ENCODE measurements at regions not wholly inside any gene's neighbourhood (a gene's known extent, or its start where the extent isn't known, plus 50 kb on each side); places are given as distances from the start of the nearest gene placed in this dataset.
"Not testable (repeated sequence)": the region's sequence is repeated elsewhere in the genome, so short reads cannot be mapped to it uniquely, and the experiment has no call there.

DNA sequence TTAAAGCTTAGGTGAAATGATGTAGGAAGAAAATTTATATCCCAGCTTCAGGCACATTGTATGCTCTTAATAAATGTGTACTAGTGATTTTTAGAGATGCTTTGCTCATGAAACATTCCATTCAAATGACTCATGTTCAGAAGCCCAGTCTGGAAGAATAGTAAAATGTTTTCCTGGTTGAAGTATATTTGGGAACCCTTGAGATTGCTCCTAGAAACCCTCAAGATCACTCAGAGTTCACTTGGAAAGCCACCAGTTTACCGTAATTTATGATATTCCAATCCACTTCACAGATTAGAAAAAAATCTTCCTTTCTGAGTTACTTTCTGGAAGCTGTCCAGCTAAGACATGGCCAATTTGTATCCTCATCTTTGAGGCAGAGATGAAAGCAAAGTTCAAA is 186.4 kb downstream of the SYT10 start:
- in situ Hi-C loops (cut with HindIII; ENCODE audit: low pct_unique_long_range_greater_than_20kb, low sequenced_read_pairs), result no loop called here
- DNase-seq (ENCODE audit: low read depth in 1 of 2, low spot score in 1 of 2), result no peak
- no peak for TF ChIP-seq JUND (IDR thresholded peaks at IDR 0.05; ENCODE audit: low read depth)

DNA sequence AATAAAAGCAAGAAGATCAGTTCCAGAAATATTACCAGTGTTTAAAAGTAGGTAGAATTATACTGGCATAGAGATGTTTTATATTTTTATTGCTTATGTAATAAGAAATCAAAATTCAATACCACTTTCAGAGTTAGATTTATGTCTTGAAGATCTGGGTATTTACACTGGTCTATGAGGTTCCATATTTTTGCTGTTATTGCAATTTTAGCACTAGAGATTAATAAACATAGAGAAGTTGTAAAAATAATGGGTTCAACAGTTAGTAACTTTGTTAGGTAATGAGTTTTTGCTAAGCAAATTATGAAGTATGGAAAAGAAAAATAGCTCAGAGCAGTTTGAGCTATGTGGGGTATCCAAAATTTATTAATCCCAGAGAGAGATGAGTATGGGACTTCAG is 188.1 kb downstream of the SYT10 start:
- TF ChIP-seq JUND (IDR thresholded peaks at IDR 0.05; ENCODE audit: low read depth), result no peak
- no peak for DNase-seq (ENCODE audit: low read depth in 1 of 2, low spot score in 1 of 2)
- in situ Hi-C loops (cut with HindIII; ENCODE audit: low pct_unique_long_range_greater_than_20kb, low sequenced_read_pairs), result no loop called here

DNA sequence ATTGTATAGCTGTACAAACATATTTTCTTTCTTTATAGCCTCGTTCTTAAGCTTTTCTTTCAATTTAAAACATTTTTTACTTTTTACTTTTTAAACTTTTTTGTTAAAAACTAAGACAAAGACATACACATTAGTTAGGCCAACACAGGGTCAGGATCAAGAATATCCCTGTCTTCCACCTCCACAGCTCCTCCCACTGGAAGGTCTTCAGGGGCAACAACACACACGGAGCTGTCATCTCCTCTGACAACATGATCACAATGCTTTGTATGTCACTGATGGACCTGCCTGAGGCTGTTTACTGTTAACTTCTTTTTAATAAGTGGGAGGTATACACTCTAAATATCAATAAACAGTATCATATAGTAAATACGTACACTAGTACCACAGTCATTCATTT is 191.3 kb downstream of the SYT10 start:
- no peak for DNase-seq (ENCODE audit: low read depth in 1 of 2, low spot score in 1 of 2)
- TF ChIP-seq JUND (IDR thresholded peaks at IDR 0.05; ENCODE audit: low read depth), result no peak
- in situ Hi-C loops (cut with HindIII; ENCODE audit: low pct_unique_long_range_greater_than_20kb, low sequenced_read_pairs), result no loop called here

DNA sequence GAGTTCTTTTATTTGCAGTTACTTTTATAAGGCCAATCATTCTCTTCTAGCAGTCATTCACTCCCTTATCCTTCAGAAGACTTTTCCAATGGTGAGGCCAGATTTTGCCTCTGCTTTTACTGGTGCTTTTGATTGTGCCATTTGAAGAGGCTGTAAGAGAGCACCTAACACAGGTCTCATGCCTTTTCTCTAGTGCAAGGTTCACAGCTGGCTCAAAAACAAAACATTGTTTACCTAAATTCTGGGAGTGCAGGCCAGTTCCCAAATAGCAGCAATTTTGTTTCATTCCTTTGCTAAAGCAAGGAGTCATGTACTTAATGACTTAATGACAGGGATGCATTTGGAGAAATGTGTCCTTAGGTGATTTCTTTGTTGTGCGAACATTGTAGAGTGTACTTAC is 192.0 kb downstream of the SYT10 start:
- in situ Hi-C loops (cut with HindIII; ENCODE audit: low pct_unique_long_range_greater_than_20kb, low sequenced_read_pairs), result no loop called here
- no peak for TF ChIP-seq JUND (IDR thresholded peaks at IDR 0.05; ENCODE audit: low read depth)
- no peak for DNase-seq (ENCODE audit: low read depth in 1 of 2, low spot score in 1 of 2)

DNA sequence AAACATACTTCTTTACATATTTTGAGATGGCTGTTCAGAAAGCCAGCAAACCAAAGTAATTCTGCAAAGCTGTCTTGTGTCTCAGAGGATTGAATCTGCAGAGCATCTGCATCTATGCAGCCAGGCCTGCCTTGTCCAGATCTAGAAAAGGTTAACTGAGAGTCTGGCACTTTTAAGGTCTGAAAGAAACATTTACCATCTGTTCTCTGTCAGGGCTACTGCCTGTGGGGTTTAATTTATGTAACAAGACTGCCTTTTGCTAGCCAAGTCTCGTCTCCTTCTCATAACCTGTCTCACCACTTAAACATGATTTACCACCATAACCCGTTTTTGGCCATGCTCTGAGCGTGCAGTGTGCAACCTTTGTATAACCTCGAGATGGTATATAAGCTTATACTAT is 194.2 kb downstream of the SYT10 start:
- no peak for TF ChIP-seq JUND (IDR thresholded peaks at IDR 0.05; ENCODE audit: low read depth)
- in situ Hi-C loops (cut with HindIII; ENCODE audit: low pct_unique_long_range_greater_than_20kb, low sequenced_read_pairs), result no loop called here
- DNase-seq (ENCODE audit: low read depth in 1 of 2, low spot score in 1 of 2), result peak in 1 of 2 experiments; percentile 24

DNA sequence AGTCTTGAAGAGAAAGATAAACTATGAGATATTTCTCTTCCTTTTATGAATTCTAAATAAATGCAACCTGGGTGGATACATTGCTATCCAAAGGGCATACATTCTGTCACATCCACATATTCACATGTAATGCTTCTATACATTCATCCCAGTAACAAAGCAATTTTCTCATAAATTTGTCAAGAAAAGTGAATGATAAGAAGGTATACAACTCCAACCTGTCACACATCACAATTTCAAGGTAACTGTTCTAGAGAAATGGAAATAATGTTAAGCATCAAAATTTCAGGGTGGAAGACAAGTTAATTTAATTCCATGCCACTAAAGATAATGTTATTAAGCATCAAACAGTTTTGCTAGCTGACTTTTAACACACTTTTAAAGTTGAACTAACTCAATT is 212.9 kb downstream of the SYT10 start:
- in situ Hi-C loops (cut with HindIII; ENCODE audit: low pct_unique_long_range_greater_than_20kb, low sequenced_read_pairs), result no loop called here
- DNase-seq (ENCODE audit: low read depth in 1 of 2, low spot score in 1 of 2), result no peak
- no peak for TF ChIP-seq JUND (IDR thresholded peaks at IDR 0.05; ENCODE audit: low read depth)

DNA sequence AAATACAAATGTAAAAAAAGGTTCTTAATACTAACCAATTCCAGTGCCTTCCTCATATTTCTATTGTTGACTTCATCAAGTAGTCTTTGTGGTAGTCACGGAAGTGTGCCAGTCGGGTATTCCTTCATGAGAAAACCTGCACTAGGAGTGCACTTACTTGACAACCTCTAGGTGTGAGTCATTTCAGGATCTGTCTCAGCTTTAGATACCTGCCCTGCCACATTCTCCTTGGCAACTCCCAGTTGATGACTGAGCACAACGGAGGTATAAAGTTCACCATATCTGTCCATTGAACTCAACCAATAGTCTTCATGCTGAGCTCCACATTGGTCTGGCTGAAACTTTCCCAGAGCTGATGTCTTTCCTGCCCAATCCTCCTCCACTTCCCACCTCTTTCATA is 215.7 kb downstream of the SYT10 start:
- TF ChIP-seq JUND (IDR thresholded peaks at IDR 0.05; ENCODE audit: low read depth), result no peak
- DNase-seq (ENCODE audit: low read depth in 1 of 2, low spot score in 1 of 2), result no peak
- in situ Hi-C loops (cut with HindIII; ENCODE audit: low pct_unique_long_range_greater_than_20kb, low sequenced_read_pairs), result no loop called here

DNA sequence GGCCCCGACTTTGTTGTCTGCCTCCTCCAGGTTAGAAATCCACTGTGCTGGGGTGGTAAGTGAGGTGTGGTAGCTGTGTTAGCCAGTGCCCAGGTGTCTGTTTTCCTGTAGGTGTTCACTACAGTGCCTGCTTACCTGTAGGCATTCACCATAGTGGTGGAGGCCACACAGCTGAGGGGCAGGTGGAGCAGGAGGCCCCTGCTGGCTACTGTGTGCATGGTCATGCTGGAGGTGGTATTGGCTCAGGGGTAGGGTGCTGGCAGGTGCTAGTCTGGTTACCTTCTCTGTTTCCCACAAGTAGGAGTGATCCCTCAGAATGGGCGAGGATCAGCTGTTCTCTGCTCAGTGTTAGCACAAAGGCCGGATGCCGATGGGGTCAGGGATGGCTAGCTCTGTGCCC is 217.3 kb downstream of the SYT10 start:
- in situ Hi-C loops (cut with HindIII; ENCODE audit: low pct_unique_long_range_greater_than_20kb, low sequenced_read_pairs), result no loop called here
- TF ChIP-seq JUND (IDR thresholded peaks at IDR 0.05; ENCODE audit: low read depth), result no peak
- DNase-seq (ENCODE audit: low read depth in 1 of 2, low spot score in 1 of 2), result no peak

DNA sequence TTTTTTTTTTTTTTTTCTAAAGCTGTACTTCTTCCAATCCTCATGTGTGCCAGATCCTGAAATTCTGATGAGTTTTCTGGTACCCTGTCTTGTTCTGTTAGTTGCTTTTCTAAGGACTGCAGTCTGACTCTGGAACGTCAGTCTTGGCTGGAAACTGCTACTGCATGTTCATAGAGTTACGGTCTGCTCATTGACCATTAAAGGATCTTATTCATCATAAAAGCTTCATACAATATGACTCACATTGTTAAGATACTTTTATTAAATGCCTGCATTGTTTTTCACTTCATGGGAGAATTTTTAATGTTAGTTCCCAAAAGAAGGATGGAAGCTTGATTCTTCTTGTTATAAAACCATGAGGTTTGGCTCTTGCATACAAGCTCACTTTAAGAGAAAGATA is 233.6 kb downstream of the SYT10 start:
- in situ Hi-C loops (cut with HindIII; ENCODE audit: low pct_unique_long_range_greater_than_20kb, low sequenced_read_pairs), result no loop called here
- TF ChIP-seq JUND (IDR thresholded peaks at IDR 0.05; ENCODE audit: low read depth), result no peak
- no peak for DNase-seq (ENCODE audit: low read depth in 1 of 2, low spot score in 1 of 2)

DNA sequence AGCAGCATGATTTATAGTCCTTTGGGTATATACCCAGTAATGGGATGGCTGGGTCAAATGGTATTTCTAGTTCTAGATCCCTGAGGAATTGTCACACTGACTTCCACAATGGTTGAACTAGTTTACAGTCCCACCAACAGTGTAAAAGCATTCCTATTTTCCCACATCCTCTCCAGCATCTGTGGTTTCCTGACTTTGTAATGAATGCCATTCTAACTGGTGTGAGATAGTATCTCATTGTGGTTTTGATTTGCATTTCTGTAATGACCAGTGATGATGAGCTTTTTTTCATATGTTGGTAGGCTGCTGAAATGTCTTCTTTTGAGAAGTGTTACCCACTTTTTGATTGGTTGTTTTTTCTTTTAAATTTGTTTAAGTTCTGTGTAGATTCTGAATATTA is 245.2 kb downstream of the SYT10 start:
- in situ Hi-C loops (cut with HindIII; ENCODE audit: low pct_unique_long_range_greater_than_20kb, low sequenced_read_pairs); DNase-seq (ENCODE audit: low read depth in 1 of 2, low spot score in 1 of 2): not testable (repeated sequence)

DNA sequence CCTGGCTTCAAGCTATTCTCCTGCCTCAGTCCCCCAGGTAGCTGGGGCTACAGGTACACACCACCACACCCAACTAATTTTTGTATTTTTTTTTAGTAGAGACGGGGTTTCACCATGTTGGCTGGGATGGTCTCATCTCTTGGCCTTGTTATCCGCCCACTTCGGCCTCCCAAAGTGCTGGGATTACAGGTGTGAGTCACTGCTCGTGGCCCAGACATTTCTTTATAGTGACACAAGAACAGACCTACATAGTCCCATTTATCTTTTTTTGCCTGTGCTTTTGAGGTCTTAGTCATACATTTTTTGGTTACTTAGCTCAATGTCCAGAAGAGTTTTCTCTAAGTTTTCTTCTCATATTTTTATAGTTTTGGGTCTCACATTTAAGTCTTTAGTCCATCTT is 247.4 kb downstream of the SYT10 start:
- no peak for DNase-seq (ENCODE audit: low read depth in 1 of 2, low spot score in 1 of 2)
- TF ChIP-seq JUND (IDR thresholded peaks at IDR 0.05; ENCODE audit: low read depth), result no peak
- in situ Hi-C loops (cut with HindIII; ENCODE audit: low pct_unique_long_range_greater_than_20kb, low sequenced_read_pairs), result no loop called here

DNA sequence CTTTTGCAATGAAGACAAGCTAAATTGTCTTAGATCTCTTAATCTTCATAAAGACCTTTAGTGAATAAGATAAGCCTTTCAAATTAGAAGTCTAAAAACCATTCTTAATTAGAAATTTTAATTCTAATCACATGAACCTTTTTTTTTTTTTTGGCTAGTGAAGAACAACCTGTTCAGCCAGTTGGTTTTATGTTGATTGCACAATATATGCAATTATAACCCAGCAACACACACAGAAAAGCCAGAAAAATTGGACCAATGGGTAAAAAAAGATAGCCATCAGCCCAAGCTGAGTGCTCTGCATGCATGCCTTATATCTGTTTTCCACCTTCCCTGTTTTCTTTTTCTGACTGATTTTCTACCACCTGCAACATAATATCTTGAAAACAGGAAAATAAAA is 252.2 kb downstream of the SYT10 start:
- no peak for TF ChIP-seq JUND (IDR thresholded peaks at IDR 0.05; ENCODE audit: low read depth)
- DNase-seq (ENCODE audit: low read depth in 1 of 2, low spot score in 1 of 2), result peak in 1 of 2 experiments; percentile 5
- in situ Hi-C loops (cut with HindIII; ENCODE audit: low pct_unique_long_range_greater_than_20kb, low sequenced_read_pairs), result no loop called here

DNA sequence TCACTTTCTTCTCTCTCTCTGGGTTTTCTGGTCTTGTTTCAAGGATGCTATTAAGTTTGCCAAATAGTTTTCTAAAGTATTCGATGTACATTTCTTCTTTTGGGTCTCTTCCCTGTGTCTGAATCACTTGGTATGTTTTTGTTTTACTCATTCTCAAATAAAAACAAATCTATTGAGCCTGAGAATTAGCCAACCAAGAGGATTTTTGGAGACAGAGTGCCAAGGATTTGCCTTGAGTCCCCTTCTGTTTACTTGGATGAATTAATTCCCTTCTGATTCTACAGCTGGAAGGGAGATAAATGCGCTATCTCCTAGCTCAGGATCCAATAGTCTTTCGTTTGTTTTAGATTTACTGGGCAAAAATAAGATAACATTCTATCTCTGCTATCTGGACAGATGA is 255.5 kb downstream of the SYT10 start:
- TF ChIP-seq JUND (IDR thresholded peaks at IDR 0.05; ENCODE audit: low read depth), result no peak
- no peak for DNase-seq (ENCODE audit: low read depth in 1 of 2, low spot score in 1 of 2)
- in situ Hi-C loops (cut with HindIII; ENCODE audit: low pct_unique_long_range_greater_than_20kb, low sequenced_read_pairs), result no loop called here

DNA sequence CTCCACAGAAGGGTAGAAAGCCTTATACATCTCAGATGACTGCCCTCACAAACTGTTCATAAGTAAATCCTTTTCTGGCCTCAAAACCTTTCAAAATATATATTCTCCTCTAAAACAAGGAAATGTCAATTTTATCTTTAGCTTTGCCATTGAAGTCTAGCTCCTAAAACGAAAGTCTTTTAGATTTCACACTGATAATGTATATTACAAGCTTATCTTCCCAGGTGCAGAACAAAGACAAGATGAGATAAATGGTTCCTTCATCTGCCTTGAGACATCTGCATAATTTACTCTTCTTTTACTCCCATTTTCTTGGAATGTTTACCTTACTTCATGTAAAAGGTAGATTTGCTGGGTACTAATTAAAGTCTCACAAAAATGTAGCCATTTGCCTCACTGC is 257.1 kb downstream of the SYT10 start:
- TF ChIP-seq JUND (IDR thresholded peaks at IDR 0.05; ENCODE audit: low read depth), result no peak
- in situ Hi-C loops (cut with HindIII; ENCODE audit: low pct_unique_long_range_greater_than_20kb, low sequenced_read_pairs), result no loop called here
- no peak for DNase-seq (ENCODE audit: low read depth in 1 of 2, low spot score in 1 of 2)

DNA sequence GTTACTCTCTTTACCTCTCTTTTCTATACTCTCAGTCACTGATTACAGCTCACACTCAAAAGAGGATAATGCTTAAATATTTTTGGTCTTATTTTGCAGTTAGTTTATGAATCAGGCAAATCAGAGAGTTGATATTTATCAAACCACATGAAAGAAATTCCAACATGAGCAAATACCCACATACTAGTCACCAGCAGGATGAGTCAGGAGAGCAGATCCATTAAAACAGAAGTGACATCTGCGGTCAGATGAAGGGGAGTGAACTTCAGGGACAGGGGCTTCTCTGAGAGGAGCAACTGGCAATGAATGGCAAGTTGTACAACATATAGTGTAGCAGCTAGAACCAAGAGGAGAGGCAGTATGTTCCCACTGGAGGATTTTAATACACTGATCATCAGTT is 258.7 kb downstream of the SYT10 start:
- no peak for DNase-seq (ENCODE audit: low read depth in 1 of 2, low spot score in 1 of 2)
- in situ Hi-C loops (cut with HindIII; ENCODE audit: low pct_unique_long_range_greater_than_20kb, low sequenced_read_pairs), result no loop called here
- no peak for TF ChIP-seq JUND (IDR thresholded peaks at IDR 0.05; ENCODE audit: low read depth)

DNA sequence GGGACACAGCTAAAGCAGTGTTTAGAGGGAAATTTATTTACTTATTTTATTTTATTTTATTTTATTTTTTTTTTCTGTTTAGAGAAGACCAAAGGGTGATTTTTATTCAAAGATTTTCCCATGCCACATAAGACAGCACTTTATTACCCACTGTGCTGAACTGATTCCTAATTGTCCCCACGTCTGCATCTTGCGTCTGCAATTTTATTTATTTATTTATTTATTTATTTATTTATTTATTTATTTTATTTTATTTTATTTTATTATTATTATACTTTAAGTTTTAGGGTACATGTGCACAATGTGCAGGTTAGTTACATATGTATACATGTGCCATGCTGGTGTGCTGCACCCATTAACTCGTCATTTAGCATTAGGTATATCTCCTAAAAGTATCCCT is 269.7 kb upstream of the PKP2 start:
- in situ Hi-C loops (cut with HindIII; ENCODE audit: low pct_unique_long_range_greater_than_20kb, low sequenced_read_pairs); DNase-seq (ENCODE audit: low read depth in 1 of 2, low spot score in 1 of 2): not testable (repeated sequence)
